SK-N-SH (cell line): ENCODE measurements at regions not wholly inside any gene's neighbourhood (a gene's known extent, or its start where the extent isn't known, plus 50 kb on each side); places are given as distances from the start of the nearest gene placed in this dataset.

Experiments
- CTCF ChIA-PET: fragments of 300-600, 350-600 bp; formaldehyde crosslinking; extraction: SDS; loops from one replicate; lab custom pipeline; 2021; lab: Yijun Ruan, JAX
- POLR2A ChIA-PET: fragments of 350-600 bp; sonication (Branson Sonifier 250); formaldehyde crosslinking; extraction: SDS; loops from one replicate; lab custom pipeline; 2020; ENCODE audit warnings: antibody characterized with exemption, inconsistent platforms; lab: Yijun Ruan, JAX
- DNase-seq: peaks from one replicate; pipeline ENCODE4 v3.0.0; 2012
- H2AFZ ChIP-seq: fragments of 200-600 bp; sonication (generic); 2 replicates; pipeline ENCODE4 v1.8.1; 2016; ENCODE audit warnings: antibody characterized with exemption, mild to moderate bottlenecking, low read depth
- H3F3A ChIP-seq: fragments of 200-600 bp; sonication (generic); replicated peaks from 2 replicates; pipeline ENCODE3; 2016; ENCODE audit warnings: antibody characterized with exemption, mild to moderate bottlenecking; ENCODE audit not compliant: insufficient read depth
- H3K27ac ChIP-seq, 2 experiments: fragments of 200-500 bp in 1 of 2; fragments of 200-600 bp in 1 of 2; sonication (Bioruptor generic) in 1 of 2; sonication (generic), shearing (Covaris generic) in 1 of 2; 2 replicates each; pipeline versions ENCODE4 v1.5.1 to v1.6.1; 2014 to 2016; ENCODE audit warnings: low read depth in 2 of 2, inconsistent platforms in 1 of 2, low read length in 1 of 2, mild to moderate bottlenecking in 1 of 2, mixed read lengths in 1 of 2
- H3K27me3 ChIP-seq: fragments of 200-600 bp; sonication (generic), shearing (Covaris generic); 2 replicates; pipeline ENCODE4 v1.6.1; 2016; ENCODE audit warnings: mixed run types; ENCODE audit not compliant: insufficient read depth
- H3K36me3 ChIP-seq, 2 experiments: fragments of 200-500 bp in 1 of 2; fragments of 200-600 bp in 1 of 2; sonication (Bioruptor generic) in 1 of 2; sonication (generic) in 1 of 2; replicated peaks in 1 of 2; 2 replicates each; pipeline versions ENCODE3 to v1.5.1; 2014 to 2016; ENCODE audit warnings: low read length in 1 of 2, mild to moderate bottlenecking in 1 of 2; ENCODE audit not compliant: insufficient read depth in 2 of 2, control insufficient read depth in 1 of 2
- H3K4me1 ChIP-seq, 2 experiments: fragments of 200-500 bp in 1 of 2; fragments of 200-600 bp in 1 of 2; sonication (Bioruptor generic) in 1 of 2; sonication (generic), shearing (Covaris generic) in 1 of 2; 2 replicates each; pipeline versions ENCODE4 v1.5.1 to v1.6.1; 2014 to 2016; ENCODE audit warnings: low read depth in 1 of 2, low read length in 1 of 2, mixed run types in 1 of 2; ENCODE audit not compliant: insufficient read depth in 2 of 2, control insufficient read depth in 1 of 2
- H3K4me2 ChIP-seq: fragments of 200-600 bp; sonication (generic), shearing (Covaris generic); 2 replicates; pipeline ENCODE4 v1.6.1; 2017; ENCODE audit warnings: mixed run types
- H3K4me3 ChIP-seq, 2 experiments: fragments of 200-500 bp in 1 of 2; fragments of 200-600 bp in 1 of 2; sonication (Bioruptor generic) in 1 of 2; sonication (generic), shearing (Covaris generic) in 1 of 2; 2 replicates each; pipeline versions ENCODE4 v1.5.1 to v1.8.1; 2014 to 2016; ENCODE audit warnings: low read depth in 2 of 2, inconsistent platforms in 1 of 2, low read length in 1 of 2, mild to moderate bottlenecking in 1 of 2, mixed read lengths in 1 of 2, moderate library complexity in 1 of 2
- H3K79me2 ChIP-seq: fragments of 200-600 bp; sonication (generic); 2 replicates; pipeline ENCODE4 v1.8.1; 2017; ENCODE audit warnings: mild to moderate bottlenecking; ENCODE audit not compliant: insufficient read depth
- H3K9ac ChIP-seq: fragments of 200-600 bp; sonication (generic); 2 replicates; pipeline ENCODE4 v1.6.1; 2017; ENCODE audit warnings: mixed run types
- H3K9me2 ChIP-seq: fragments of 200-600 bp; sonication (generic); 2 replicates; pipeline ENCODE4 v1.6.1; 2017; ENCODE audit warnings: mixed run types
- H3K9me3 ChIP-seq: fragments of 200-600 bp; sonication (generic); 2 replicates; pipeline ENCODE4 v1.6.1; 2017; ENCODE audit warnings: mixed run types, mild to moderate bottlenecking, moderate library complexity
- H4K20me1 ChIP-seq: fragments of 200-600 bp; sonication (generic); 2 replicates; pipeline ENCODE4 v1.6.1; 2017; ENCODE audit warnings: mild to moderate bottlenecking, mixed run types; ENCODE audit not compliant: insufficient read depth
- FOSL2 ChIP-seq: IDR thresholded peaks from 2 replicates; pipeline ENCODE4 v1.4.0; 2012; ENCODE audit warnings: low read depth, mild to moderate bottlenecking, moderate library complexity, borderline replicate concordance
- RAD21 ChIP-seq: IDR thresholded peaks from 2 replicates; pipeline ENCODE4 v1.6.1; 2012; ENCODE audit warnings: mild to moderate bottlenecking, low read length
- USF1 ChIP-seq: IDR thresholded peaks from 2 replicates; pipeline ENCODE4 v1.4.0; 2012; ENCODE audit warnings: low read depth, borderline replicate concordance
- USF2 ChIP-seq: fragments of 150-350 bp; IDR thresholded peaks from 2 replicates; pipeline ENCODE4 v1.6.1; 2017; ENCODE audit warnings: antibody characterized with exemption, low read length, low read depth, borderline replicate concordance
- ZBTB33 ChIP-seq: IDR thresholded peaks from 2 replicates; pipeline ENCODE4 v1.4.0; 2012; ENCODE audit warnings: low read depth, borderline replicate concordance
- WGBS: methylation state at CpG from one replicate; pipeline ENCODE4 v1.1.6; 2017; ENCODE audit warnings: low lambda C conversion rate; 5-methylcytosine and 5-hydroxymethylcytosine counted together

GRCh38 chr14:94897561-94897960 is 127.6 kb upstream of the GSC start (continued):
- TF ChIP-seq USF1 (no peak), RAD21 (no peak), USF2 (no peak), ZBTB33 (no peak)

- H3K4me2 ChIP-seq: no peak overlapping the region
- CTCF ChIA-PET: interaction anchor here (0.6 kb wide), 1 partner anchor 123 kb away, joined by 3 read pairs; no protein-coding TSS in a partner anchor
These were observed 127.2 kb upstream of the GSC start for GRCh38 chr14:94897082-94897481.

More at GRCh38 chr14:94897082-94897481, 127.2 kb upstream of the GSC start:
- Histone ChIP-seq H4K20me1 (no peaks in the 10 kb centered on the region), H3K27me3 (no peaks in the 10 kb centered on the region), H3K9me3 (no peaks in the 10 kb centered on the region), H3F3A (no peaks in the 10 kb centered on the region), H3K4me3 (no peak overlapping the region), H3K4me1 (no peaks in the 10 kb centered on the region), H3K9ac (no peak overlapping the region), H2AFZ (no peak overlapping the region), H3K9me2 (no peaks in the 10 kb centered on the region), H3K36me3 (no peaks in the 10 kb centered on the region), H3K27ac (no peak overlapping the region), H3K79me2 (no peaks in the 10 kb centered on the region)
- POLR2A ChIA-PET: no interaction called here
- TF ChIP-seq ZBTB33 (no peak), FOSL2 (peak; percentile 43; the same call in 1 of the 2 replicates)
- 34% methylated on average over 6 of the region's 6 CpGs for WGBS
- no peak for DNase-seq
